NT2/D1 (cell line): ENCODE measurements at regions not wholly inside any gene's neighbourhood (a gene's known extent, or its start where the extent isn't known, plus 50 kb on each side); places are given as distances from the start of the nearest gene placed in this dataset.

Experiments
- DNase-seq: peaks from one replicate; pipeline ENCODE4 v3.0.0-alpha.2; 2011; ENCODE audit warnings: low read depth, low spot score
- H3K27me3 ChIP-seq: 2 replicates; pipeline ENCODE4 v1.6.0; 2011; ENCODE audit warnings: mild to moderate bottlenecking; ENCODE audit not compliant: insufficient read length, insufficient read depth
- H3K36me3 ChIP-seq: 2 replicates; pipeline ENCODE4 v1.6.1; 2011; ENCODE audit warnings: mild to moderate bottlenecking, low read length, mixed read lengths; ENCODE audit not compliant: insufficient read depth, insufficient read length
- H3K4me1 ChIP-seq: 2 replicates; pipeline ENCODE4 v1.5.1; 2011; ENCODE audit not compliant: insufficient read depth, insufficient read length
- H3K4me3 ChIP-seq: 2 replicates; pipeline ENCODE4 v1.5.1; 2011; ENCODE audit warnings: low read depth; ENCODE audit not compliant: insufficient read length
- H3K9ac ChIP-seq: 2 replicates; pipeline ENCODE4 v1.6.0; 2011; ENCODE audit warnings: low read depth; ENCODE audit not compliant: insufficient read length
- H3K9me3 ChIP-seq: 2 replicates; pipeline ENCODE4 v1.5.1; 2011; ENCODE audit warnings: mild to moderate bottlenecking, low read length; ENCODE audit not compliant: insufficient read depth
- SUZ12 ChIP-seq: IDR thresholded peaks from 2 replicates; pipeline ENCODE4 v1.6.1; 2011; ENCODE audit not compliant: insufficient read length, insufficient read depth; ENCODE audit errors: extremely low read depth
- YY1 ChIP-seq: IDR thresholded peaks from 2 replicates; pipeline ENCODE4 v1.6.1; 2011; ENCODE audit not compliant: insufficient read length, insufficient read depth
- ZNF274 ChIP-seq: IDR thresholded peaks from 2 replicates; pipeline ENCODE4 v1.6.1; 2011; ENCODE audit warnings: mild to moderate bottlenecking, low read depth, low read length

DNA sequence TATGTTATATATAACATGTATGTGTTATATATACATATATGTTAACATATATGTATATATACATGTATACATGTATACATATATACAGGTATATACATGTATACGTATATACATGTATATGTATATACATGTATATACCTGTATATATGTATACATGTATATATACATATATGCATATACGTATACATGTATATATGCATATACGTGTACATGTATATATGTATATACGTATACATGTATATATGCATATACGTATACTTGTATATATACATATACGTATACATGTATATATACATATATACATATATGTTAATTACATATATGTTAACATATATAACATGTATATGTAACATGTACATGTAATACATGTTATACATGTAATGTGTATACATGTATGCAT, 1077.3 kb upstream of the ADGRL3 start:
- no peak overlapping the region for H3K9ac ChIP-seq
- H3K9me3 ChIP-seq = 0 out of 2 replicates have a peak, but pooled peaks cover 3% of the 10 kb centered on the region
- DNase-seq = no peak
- TF ChIP-seq YY1 (no peak), ZNF274 (no peak), SUZ12 (no peak)
- no peaks in the 10 kb centered on the region for H3K27me3 ChIP-seq
- H3K36me3 ChIP-seq = no peaks in the 10 kb centered on the region
- H3K4me3 ChIP-seq = no peak overlapping the region
- H3K4me1 ChIP-seq = no peaks in the 10 kb centered on the region

DNA sequence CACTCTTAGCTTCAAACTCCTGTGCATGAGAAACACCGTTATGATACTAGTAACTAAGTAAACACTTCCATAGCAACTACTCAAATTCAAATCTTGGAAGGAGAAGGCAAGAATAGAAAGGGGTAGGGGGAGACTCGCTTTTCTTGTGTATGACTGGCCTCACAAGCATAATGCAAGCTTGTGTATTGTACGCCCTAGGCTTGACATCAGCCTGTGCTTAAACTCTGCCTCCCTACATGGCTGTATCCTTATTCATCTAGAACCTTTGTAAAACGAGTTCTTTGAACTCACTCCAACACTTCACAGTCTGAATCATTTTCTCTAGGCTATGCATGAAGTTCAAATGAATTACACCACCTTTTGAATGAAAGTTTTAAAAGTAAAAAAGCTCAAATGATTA, 1071.2 kb upstream of the ADGRL3 start:
- TF ChIP-seq SUZ12 = no peak
- Histone ChIP-seq H3K9me3 (no peaks in the 10 kb centered on the region), H3K36me3 (no peaks in the 10 kb centered on the region), H3K4me1 (no peaks in the 10 kb centered on the region), H3K4me3 (no peak overlapping the region), H3K9ac (no peak overlapping the region), H3K27me3 (no peaks in the 10 kb centered on the region)
- no peak for DNase-seq

DNA sequence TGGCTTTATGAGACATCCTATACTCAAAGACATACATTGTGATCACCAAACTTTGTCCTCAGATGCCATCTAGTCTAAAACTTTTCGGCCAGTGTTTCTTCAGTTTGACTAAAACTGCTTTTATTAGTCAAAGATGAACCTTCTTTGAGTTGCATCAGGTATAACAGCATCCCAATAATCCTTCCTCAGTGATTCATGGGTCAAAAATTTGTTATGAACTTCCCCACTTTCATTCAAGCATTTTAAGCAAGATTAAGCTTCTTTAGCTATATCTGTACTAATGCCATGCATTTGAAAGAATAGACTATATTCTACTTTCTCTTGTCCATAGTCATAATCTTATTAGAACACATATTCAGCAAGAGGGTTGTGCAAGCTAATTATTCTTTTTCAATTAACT, 1070.4 kb upstream of the ADGRL3 start:
- H3K36me3 ChIP-seq = no peaks in the 10 kb centered on the region
- no peak for TF ChIP-seq YY1
- TF ChIP-seq SUZ12 = no peak
- TF ChIP-seq ZNF274 = no peak
- no peak overlapping the region for H3K9ac ChIP-seq
- DNase-seq = no peak
- H3K4me3 ChIP-seq = no peak overlapping the region
- no peaks in the 10 kb centered on the region for H3K27me3 ChIP-seq
- no peaks in the 10 kb centered on the region for H3K9me3 ChIP-seq
- no peaks in the 10 kb centered on the region for H3K4me1 ChIP-seq

DNA sequence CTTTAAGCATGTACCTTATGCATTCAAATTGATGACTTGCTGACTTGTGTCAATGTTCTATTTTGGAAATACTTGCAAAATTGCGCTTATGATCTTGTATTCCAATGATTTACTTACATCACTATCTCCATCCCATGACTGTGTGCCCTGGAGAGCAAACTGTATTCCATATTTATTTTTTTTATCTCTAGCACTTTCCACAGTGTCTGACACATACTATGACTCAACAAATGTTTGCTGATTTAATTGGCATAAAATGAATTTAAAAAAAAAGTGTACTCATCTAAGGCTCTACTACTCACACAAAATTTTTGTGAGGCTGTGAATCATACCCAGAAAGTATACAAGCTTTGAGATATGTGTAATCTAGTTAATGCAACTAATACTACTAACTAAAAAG, 1066.8 kb upstream of the ADGRL3 start:
- no peak for DNase-seq

DNA sequence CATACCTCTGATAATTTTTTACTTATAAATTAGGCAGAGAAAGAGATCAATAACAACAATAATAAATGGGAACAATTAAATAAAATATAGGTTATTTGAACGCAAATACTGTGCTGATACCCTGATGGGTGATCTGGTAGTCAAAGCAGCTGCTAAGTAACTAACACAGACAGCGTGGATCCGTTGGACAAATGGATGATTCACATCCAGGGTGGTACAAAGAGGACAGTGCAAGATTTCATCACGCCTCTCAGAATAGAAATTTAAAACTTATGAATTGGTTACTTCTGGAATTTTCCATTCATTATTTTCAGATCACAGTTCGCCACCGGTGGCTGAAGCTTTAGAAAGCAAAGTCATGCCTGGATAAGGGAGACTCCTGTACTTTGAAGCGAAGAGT, 1066.0 kb upstream of the ADGRL3 start:
- no peak for DNase-seq
- Histone ChIP-seq H3K9me3 (no peaks in the 10 kb centered on the region), H3K36me3 (no peaks in the 10 kb centered on the region), H3K4me3 (no peak overlapping the region), H3K9ac (no peak overlapping the region), H3K4me1 (no peaks in the 10 kb centered on the region), H3K27me3 (no peaks in the 10 kb centered on the region)
- TF ChIP-seq ZNF274 = no peak
- no peak for TF ChIP-seq YY1
- no peak for TF ChIP-seq SUZ12

More for the DNA sequence above, 1066.8 kb upstream of the ADGRL3 start:
- H3K9ac ChIP-seq = no peak overlapping the region
- no peaks in the 10 kb centered on the region for H3K9me3 ChIP-seq
- H3K4me1 ChIP-seq = no peaks in the 10 kb centered on the region
- no peaks in the 10 kb centered on the region for H3K27me3 ChIP-seq
- H3K36me3 ChIP-seq = no peaks in the 10 kb centered on the region
- no peak overlapping the region for H3K4me3 ChIP-seq
- TF ChIP-seq ZNF274 = no peak
- TF ChIP-seq YY1 = no peak
- TF ChIP-seq SUZ12 = no peak

DNA sequence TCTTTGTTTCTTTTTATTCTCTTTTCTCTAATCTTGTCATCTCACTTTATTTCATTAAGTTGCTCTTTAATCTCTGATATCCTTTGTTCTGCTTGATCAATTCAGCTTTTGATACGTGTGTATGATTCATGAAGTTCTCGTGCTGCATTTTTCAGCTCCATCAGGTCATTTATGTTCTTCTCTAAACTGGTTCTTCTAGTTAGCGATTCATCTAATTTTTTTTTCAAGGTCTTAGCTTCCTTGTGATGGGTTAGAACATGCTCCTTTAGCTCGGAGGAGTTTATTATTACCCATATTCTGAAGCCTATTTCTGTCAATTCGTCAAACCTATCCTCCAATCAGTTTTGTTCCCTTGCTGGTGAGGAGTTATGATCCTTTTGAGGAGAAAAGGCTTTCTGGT, 1045.0 kb upstream of the ADGRL3 start:
- Histone ChIP-seq H3K36me3 (no peaks in the 10 kb centered on the region), H3K27me3 (no peaks in the 10 kb centered on the region), H3K4me3 (no peak overlapping the region), H3K4me1 (no peaks in the 10 kb centered on the region), H3K9ac (no peak overlapping the region), H3K9me3 (no peaks in the 10 kb centered on the region)
- no peak for DNase-seq
- TF ChIP-seq SUZ12 = no peak
- TF ChIP-seq YY1 = no peak
- TF ChIP-seq ZNF274 = no peak

DNA sequence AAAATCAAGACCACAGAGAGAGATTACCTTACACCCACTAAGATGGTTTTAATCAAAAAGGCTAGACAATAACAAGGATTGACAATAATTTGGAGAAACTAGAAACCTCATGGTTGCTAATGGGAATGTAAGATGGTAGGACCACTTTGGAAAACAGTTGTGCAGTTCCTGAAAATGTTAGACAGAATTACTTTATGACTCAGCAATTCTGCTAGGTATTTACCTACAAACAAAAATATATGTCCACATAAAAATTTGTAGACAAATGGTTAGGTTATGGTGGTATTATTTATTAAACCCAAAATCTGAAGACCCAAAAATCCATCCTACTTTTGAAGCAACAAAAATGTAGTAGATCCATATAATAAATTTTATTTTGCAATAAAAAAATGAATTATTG, 1027.0 kb upstream of the ADGRL3 start:
- H3K4me1 ChIP-seq = no peaks in the 10 kb centered on the region
- no peak for TF ChIP-seq ZNF274
- no peak for TF ChIP-seq SUZ12
- no peak for TF ChIP-seq YY1
- no peak for DNase-seq
- H3K27me3 ChIP-seq = no peaks in the 10 kb centered on the region
- H3K36me3 ChIP-seq = no peaks in the 10 kb centered on the region
- H3K9ac ChIP-seq = no peak overlapping the region
- H3K9me3 ChIP-seq = no peaks in the 10 kb centered on the region; the same call in 1 of the 2 replicates
- no peak overlapping the region for H3K4me3 ChIP-seq

DNA sequence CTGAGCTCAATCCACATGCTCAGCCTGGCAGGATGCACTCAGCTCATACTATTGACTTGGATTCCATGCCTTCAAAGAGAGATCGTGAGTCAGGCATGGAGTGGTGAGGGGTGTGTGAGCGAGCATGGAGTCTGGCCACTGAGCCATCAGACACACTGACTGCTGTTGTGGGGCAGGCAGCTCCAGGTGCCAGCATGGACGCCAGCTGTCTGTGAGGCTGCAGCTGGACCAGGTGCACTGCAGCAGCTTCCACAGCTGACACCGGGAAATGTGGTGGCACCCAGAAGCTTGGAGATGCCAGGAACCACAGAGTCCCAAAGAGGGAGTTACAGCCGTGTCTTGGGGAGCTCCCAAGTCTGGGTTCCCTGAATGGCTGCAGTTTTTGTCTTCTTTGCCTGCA, 1026.4 kb upstream of the ADGRL3 start:
- Histone ChIP-seq H3K27me3 (no peaks in the 10 kb centered on the region), H3K9me3 (no peaks in the 10 kb centered on the region; the same call in 1 of the 2 replicates), H3K4me3 (no peak overlapping the region), H3K4me1 (no peaks in the 10 kb centered on the region), H3K9ac (no peak overlapping the region), H3K36me3 (no peaks in the 10 kb centered on the region)
- TF ChIP-seq ZNF274 (no peak), YY1 (no peak), SUZ12 (no peak)
- DNase-seq = no peak
